Kidney glomerular epithelial cell (primary cell): ENCODE measurements at regions not wholly inside any gene's neighbourhood (a gene's known extent, or its start where the extent isn't known, plus 50 kb on each side); places are given as distances from the start of the nearest gene placed in this dataset.
"Not testable (repeated sequence)": the region's sequence is repeated elsewhere in the genome, so short reads cannot be mapped to it uniquely, and the experiment has no call there.

Experiments
- DNase-seq: peaks from one replicate; lab custom pipeline; 2025; lab: John Stamatoyannopoulos, UW

DNA sequence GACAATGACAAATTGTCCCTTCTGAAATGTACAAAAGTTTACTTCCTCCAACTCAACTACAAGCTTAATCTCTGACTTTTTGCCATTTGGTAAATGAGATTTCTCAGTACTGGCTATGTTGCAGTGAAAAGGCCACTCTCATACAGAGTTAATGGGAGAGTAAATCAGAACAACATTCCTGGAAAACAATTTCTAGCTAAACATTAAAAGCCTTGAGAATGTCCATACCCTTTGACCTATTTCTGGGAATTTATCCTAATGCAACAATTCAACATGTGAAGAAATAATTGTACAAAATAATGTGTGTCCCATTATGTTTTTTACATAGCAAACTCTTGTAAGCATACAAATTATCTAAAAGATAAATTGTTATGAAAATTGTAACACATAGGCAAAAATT lies 56.3 kb upstream of the SPEF2 start:
- no peak for DNase-seq

DNA sequence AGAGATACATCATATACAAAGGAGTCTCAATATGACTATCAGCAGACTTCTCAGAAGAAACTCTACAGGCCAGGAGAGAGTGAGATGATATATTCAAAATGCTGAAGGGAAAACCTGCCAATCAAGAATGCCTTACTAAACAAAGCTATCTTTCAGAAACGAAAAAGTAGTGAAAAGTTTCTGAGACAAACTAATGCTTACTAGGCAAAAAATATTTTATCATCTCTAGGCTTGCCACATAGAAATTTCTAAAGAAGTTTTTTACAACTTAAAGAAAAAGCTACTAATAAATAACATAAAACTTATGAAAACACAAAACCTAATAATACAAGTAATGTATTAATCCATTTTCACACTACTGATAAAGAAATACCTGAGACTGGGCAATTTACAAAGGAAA lies 59.9 kb upstream of the SPEF2 start:
- DNase-seq, result no peak

DNA sequence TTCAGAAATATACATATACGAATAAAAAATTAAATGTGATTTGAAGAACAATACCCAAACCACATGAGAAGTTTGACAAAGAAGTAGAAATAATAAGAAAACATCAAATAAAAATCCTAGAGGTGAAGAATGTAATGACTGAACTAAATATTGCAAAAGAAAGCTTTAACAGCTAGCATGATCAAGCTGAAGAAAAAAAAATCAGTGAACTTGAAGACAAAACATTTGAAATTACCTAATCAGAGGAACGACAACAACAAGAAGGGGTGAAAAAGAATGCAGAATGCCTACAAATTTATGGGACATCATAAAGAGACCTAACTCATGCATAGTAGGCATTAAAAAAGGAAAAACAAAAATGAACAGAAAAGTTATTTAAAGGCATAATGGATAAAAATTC lies 60.5 kb upstream of the SPEF2 start:
- DNase-seq, result no peak

DNA sequence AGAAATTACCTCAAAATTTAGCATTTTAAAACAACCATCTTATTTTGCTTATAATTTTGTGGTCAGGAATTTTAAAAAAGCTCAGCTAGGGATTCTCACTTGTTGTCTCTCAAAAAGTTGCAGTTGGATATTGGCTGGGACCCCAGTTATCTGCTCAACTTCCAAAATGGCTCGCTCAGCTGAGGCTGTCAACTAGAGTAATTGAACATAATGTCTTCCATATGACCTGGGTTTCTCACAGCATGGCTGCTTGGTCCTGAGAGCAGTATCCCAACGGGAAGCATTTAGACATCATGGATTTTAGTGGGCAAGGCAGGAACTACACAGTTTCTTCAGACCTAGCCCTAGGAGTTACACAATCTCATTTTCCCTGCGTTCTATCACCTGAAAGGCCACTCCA lies 63.6 kb upstream of the SPEF2 start:
- DNase-seq, result no peak

DNA sequence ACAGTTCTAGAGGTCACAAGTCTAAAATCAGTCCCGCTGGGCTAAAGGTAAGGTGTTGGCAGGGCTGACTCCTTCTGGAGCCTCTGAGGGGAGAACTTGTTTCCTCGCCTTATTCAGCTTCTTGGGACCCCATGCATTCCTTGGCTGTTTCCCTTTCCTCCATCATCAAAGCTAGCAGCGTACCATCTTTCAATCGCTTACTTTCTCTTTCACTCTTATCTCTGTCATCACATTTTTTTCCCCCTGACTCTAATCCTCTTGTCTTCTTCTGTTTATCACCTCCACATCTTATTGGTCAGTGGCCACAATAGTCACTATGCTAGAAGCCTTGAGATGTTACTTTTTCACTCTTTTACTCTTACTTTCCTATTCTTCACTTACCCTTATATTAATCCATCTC lies 72.5 kb upstream of the SPEF2 start:
- DNase-seq, result no peak

DNA sequence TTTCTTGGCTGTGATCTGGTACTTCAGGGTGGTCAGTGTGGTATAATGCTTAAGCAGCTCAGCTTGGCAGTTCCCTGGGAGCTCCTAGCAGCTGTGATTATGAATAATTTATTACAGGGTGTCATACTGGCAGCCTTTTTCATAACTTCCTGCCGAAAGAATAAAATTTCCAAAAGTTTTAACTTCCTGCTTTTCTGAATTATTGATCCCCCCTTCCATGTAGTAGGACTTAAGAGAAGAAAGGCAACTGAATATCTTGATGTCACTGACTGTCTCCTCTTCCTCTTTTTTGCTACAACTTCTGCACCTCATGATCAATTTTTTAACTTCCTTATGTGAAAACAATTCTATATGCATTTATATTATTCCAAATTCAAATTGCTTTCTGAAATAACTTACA lies 74.3 kb upstream of the SPEF2 start:
- no peak for DNase-seq

DNA sequence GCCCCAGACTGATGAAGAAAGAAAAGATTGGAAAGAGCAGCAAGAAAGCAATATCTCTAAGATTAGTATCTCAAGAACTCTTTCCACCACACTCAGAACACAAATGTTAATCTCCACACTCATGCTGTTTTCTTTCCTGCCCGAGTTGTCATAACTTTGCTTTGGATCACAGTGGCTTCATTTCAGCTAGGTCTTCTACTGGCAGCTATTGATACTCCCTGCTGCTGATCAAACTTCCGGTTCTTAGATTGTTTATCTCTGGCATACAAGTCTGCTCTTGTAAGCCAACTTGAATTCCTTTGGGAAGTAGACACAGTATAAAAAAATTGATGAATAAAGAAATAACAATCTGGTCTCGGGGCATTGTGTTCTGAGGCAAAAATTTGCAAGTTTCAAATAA lies 77.7 kb upstream of the SPEF2 start:
- no peak for DNase-seq

DNA sequence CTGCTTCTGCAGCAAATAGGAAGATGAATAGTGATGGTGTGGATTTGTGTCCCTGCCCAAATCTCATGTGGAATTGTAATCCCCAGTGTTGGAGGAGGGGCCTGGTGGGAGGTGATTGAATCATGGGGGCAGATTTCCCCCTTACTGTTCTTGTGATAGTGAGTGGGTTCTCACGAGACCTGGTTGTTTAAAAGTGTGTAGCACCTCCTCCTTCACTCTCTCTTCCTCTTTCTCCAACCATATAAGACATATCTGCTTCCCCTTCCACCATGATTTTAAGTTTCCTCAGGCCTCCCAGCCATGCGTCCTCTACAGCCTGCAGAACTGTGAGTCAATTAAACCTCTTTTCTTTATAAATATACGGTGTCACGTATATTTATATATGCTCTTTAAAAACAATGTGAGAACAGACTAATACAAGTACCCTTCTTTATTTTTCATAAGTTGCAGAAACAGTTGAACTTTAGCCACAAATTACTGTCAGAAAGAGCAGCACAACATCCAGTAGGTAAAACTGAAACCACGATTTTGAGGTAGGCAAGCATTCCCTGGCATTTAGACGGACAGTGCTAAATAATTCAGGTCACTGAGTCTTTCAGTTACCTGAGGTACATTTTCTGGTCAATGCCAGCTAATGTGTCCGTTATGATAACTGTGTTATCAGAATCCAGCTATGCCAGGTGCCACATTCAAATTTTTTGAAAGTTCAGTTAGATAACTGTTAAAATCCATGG lies 79.3 kb upstream of the SPEF2 start:
- no peak for DNase-seq

DNA sequence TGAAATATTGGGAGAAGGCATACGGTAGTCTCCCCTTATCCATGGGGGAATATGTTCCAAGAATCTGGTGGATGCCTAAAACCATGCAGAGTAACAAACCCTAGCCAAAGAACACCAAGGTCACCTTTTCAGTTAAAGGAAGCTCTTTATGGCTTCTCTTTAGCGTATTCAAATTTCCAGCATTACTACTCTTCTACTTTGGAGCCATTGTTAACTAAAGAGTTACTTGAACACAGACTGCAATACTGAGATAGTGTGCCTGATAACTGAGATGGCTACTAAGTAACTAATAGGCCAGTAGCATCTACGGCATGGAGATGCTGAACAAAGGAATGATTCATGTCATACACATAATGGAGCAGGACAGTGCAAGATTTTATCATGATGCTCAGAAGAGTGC lies 84.5 kb upstream of the SPEF2 start:
- DNase-seq, result no peak

DNA sequence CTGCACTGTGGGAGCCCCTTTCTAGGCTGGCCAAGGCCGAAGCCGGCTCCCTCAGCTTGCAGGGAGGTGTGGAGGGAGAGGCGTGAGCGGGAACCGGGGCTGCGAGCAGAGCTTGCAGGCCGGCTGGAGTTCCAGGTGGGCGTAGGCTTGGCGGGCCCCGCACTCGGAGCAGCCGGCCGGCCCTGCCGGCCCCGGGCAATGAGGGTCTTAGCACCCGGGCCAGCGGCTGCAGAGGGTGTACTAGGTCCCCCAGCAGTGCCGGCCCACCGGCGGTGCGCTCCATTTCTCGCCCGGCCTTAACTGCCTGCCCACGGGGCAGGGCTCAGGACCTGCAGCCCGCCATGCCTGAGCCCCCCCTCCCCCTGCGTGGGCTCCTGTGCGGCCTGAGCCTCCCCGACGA lies 86.1 kb upstream of the SPEF2 start:
- not testable (repeated sequence) for DNase-seq

DNA sequence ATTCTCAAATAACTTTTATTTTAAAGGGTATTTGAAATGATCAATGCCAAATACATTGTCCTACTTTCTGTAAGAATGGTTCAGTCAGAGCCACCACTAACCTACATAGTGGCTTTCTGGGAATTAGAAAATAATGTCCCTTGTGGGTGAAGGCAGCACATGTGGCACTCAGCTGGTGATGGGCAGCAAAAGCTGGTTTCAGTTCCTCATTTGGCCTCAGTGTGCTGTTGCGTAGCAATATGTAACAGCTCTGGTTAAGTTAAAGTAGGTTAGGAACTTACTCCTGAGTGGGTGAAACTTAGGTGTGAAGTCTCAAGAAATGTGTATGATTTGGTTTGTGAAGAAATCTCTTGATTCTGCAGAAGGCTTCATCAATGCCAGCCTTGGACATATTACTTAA lies 99.6 kb upstream of the SPEF2 start:
- no peak for DNase-seq

DNA sequence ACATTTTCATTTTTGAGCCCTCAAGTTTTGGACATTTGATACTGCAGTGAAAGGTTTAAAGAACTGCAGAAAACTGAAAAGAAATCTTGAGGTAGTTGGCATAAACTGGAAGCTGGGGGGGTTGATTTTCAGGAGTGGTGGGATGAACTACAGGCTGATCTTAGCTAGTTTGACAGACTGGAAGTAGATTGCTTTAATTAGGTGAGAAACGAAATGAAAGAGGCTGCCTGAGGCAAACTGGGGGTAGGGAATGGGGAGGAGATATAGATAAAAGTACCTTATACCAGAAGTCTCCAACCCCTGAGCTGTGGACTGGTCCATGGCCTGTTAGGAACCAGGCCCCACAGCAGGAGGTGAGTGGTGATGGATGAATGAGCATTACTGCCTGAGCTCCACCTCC lies 101.4 kb upstream of the SPEF2 start:
- no peak for DNase-seq

DNA sequence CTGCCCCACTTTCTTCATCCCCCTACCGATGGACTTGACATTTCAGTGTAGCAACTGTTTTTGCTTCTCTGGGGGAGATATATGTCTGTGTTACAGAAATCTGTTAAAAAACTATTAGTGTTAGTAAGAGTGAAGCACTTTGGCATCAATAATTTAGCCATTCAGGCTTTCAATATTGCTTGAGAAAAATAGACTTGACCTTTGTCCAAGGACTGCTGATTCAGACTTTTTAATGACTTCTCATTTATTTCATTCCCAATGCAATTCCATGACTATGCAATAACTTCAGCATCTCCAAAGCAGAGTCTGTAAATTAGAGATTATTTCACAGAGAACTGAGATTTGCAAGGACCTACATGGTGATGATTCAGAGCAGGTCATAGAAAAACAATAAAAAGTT lies 104.1 kb upstream of the SPEF2 start:
- DNase-seq, result no peak

DNA sequence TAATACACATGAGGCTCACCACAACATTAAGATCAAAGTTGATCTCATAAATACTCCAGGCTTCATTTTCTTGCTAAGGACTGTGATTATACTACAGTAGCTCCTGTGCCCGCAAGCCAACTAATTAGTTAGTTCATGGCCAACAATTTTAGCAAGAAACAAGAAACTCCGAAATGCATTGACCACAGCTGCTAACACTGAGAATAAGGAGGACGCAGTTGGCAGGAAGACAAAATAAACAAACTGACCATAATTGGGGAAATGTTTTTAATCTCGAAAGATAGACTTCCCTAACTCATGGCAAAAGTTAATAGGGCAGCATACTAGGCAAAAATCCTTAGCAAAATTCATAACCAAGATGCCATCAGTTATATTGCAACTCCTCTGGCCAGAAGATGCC lies 115.5 kb upstream of the SPEF2 start:
- no peak for DNase-seq

DNA sequence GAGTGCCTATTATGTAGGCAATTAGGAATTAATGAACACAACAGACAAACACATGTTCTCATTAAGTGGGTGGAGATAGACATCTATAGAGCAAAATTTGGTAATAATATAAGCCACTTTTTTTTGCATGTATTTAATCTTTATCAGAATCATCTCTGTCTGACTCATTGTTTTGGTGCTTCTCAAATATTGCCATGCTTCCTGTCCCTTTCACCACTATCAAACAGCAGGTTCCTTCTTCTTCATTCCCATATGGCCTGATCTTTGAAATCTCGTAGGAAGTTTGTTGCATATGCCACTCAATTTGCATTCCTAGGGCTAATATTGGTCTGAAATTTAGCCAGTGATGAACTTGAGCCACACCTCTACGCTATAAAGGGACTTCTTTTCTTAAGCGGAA lies 128.9 kb upstream of the SPEF2 start:
- no peak for DNase-seq

DNA sequence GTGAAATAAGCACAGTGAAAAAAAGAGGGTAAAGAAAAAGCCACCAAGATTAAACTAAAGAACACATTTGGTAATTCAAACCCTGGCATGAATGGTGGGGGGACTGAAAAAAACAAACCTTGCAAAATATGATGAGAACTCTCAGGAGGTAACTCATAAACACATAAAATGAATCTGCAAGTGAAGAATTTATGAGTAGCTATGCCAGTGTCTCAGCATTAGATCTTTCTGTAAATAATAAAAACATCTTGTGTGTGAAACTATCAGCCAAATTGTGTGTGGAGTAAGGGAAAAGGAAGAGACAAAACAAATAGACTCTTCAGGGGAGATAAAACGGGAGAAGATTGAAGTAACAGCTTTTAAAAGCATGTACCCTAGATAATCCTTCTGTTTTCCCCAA lies 129.6 kb upstream of the SPEF2 start:
- no peak for DNase-seq

DNA sequence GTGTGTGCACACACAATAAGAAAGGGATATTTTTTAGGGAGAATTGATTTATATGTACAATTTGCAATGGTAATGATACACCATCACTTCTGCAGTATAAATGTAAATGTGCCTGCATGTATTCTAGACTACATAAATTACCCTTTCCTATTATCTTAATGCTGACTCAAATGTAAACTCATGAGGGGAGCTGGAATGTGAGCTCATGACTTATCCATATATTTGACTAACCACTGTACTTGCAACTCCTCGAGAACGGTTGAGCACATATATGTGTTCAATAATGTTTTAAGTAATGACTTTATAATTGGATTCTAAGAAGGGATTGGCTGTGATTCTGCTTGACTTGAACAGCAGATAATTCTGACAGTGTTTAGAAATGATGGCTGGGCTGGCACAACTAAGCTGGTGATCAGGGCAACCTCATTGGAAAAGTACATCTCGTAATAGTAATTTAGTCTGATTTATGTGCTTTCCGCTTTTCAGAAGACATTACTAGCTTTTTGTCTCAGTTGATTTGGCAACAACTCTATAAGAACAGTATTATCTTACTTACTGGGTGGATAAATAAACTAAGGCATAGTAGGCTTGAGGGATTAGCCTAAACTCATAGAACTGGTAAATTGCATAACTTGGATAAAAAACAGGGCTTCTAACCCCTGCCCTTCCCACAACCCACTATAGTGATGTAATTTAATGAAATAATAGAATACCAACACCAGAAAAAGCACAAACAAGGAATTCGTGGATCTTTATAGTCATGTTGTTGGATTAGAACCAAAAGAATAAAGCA lies 130.2 kb upstream of the SPEF2 start:
- DNase-seq, result no peak

DNA sequence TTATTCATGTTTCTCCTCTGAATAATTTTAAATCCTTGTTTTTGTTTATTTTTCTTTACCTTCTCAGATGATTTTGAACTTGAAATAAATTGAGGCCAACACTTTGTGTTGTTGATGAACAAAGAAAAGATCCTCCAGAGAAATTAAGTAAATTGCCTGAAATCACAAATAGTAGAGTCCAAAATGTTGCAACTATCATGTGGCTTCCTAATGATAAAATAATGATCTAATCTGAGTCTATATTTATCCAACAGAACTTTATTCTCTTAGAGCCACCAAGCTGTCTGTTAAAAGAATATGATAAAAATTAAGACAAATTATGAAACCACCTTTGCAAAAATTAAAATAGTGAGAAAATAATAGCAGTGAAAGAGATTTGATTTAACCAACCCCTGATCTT lies 132.2 kb upstream of the SPEF2 start:
- no peak for DNase-seq

DNA sequence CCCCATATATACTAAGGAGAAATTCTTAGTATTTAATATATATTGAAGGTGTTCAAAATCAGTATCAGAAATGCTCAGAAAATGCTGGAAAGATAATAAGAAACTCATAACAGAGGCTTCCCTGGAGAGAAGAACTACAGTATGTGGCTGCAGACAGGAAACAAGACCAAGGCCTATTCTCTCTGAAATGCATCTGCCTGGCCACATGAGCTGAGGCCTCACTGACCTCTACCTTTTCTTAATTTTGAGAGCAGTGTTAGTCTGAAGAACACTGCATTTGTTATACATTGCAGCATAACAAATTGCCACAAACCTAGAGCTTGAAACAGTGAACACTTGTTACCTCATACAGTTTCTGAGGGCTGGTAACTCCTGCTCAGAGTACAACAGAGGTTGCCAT lies 133.4 kb upstream of the SPEF2 start:
- no peak for DNase-seq

DNA sequence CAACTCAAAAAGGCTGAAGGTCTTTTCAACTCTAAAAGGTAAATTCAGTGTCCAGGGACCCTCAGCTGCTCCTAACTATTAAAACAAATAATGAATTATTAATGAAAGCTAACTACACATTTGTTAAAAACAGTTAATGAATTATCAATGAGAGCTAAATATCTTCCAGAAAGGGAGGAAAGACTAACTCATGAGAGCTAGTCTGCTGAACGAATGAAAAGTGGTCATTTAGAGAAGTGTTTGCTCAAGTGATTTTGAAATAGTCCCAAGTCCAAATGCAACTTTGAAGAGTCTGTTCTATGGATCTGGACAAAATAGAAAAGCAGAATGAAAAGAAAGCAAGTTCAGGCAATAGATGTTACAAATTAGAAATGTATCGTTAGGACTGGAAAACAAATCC lies 133.9 kb upstream of the SPEF2 start:
- DNase-seq, result no peak

DNA sequence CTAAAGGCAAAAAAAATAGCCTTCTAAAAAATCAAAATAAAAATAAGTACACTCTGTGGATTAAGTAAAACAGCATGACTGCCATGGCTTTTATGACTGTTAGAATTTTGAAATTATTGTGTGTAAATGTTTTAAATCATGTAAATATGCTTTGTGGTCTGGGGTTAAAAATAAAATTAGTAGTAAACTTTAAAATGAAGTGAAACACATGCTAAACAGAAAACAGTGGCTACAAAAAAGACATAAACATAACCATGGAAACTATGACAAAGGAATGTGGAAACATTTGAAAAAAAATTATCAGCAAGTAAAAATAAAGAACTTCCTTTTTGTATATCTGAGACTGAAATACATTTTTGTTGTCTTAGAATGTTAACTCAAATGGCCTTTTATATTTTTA lies 134.5 kb upstream of the SPEF2 start:
- DNase-seq, result no peak

DNA sequence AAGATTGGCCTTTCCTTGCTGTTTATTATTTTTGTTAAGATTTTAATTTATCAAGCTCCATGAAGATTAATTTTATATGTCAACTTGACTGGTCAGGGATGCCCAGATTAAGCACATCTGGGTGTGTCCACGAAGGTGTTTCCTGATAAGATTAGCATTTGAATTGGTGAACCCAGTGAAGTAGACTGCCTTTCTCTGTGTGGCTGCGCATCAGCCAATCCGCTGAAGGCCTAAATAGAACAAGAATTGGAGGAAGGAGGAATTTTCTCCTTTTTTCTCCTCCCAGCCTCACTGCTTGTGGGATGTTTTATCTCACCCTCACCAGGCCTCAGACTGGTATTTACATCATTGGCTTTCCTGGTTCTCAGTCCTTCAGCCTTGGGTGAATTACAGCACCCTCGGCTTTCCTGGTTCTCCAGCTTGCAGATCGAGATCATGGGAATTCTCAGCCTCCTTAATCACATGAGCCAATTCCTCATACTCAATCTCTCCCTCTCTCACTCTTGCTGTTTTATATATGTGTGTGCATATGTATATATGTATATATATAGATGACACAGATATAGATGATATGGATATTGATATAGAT lies 135.4 kb upstream of the SPEF2 start:
- no peak for DNase-seq

DNA sequence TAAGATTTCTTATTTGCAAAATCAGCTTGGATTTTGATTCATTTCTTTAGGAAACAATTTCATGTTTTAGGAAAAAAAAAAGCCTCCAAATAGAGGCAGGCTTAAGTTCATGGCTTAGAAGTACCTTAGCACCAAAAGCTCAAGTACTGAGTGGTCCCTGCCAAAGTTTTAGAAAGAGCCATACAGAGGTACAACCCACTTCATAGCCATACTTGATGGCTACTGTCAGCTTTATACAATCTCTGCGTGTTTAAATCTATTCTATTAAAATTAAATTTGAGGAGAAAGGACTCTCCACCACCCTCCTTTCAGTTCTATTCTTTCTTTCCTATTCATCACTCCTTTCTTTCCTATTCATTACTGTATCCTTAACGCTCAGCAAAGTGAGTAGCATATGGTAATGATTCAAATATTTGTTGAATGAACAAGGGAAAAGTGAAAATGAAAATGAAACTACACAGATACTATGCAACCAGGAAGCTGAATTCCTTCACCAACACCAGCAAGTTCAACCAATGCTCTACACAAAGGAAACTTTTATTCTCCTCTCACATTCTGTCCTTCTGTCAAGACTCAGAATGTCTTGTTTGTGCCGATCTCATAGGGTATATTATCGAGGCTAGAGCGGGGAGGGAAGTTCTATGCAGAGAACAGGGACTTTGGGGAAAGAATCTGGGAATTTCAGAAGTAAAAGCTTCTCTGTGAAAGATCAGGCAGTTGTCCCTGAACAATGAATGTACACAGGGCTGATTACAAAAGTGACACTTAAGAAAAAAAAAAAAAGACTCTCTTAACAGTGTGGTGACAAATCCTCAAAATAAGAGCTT lies 138.6 kb upstream of the SPEF2 start:
- DNase-seq, result peak; percentile 62
